Gastroesophageal sphincter (tissue), 3 donors: ENCODE measurements at regions not wholly inside any gene's neighbourhood (a gene's known extent, or its start where the extent isn't known, plus 50 kb on each side); places are given as distances from the start of the nearest gene placed in this dataset.

Experiments
- POLR2AphosphoS5 ChIP-seq: sonication (generic); formaldehyde crosslinking; IDR thresholded peaks from one replicate; pipeline ENCODE4 v1.6.1; 2017; ENCODE audit warnings: antibody characterized with exemption
- TF ChIP-seq, protein P1 (sequence below), 4 experiments: fragments of 200-600 bp in 2 of 4; fragments of 450-650 bp in 2 of 4; sonication (generic) in 1 of 4; IDR thresholded peaks; one replicate each; pipeline ENCODE4 v1.5.1; 2017 to 2019; ENCODE audit warnings: antibody characterized with exemption in 4 of 4, mild to moderate bottlenecking in 2 of 4, moderate library complexity in 2 of 4

DNA sequence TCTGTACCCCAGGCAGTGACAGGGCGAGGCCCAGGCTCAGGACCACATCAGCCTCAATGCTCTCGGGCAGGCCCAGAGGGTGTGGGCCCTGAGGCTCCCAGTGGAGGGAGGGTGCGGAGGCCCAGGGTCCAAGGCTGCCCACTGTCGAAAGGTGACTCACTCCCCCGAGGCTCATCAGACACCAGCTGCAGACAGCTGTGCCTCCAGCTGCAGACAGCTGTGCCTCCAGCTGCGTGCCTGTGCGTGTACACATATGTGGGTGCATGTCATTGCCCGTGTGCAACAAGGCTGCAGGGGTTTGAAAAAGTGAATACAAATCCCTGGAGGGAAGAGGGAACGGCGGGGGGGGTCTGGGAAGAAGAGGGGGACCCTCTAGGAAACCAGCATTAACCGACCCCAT, 134.3 kb downstream of the BRD1 start:
- TF ChIP-seq, protein P1, sequence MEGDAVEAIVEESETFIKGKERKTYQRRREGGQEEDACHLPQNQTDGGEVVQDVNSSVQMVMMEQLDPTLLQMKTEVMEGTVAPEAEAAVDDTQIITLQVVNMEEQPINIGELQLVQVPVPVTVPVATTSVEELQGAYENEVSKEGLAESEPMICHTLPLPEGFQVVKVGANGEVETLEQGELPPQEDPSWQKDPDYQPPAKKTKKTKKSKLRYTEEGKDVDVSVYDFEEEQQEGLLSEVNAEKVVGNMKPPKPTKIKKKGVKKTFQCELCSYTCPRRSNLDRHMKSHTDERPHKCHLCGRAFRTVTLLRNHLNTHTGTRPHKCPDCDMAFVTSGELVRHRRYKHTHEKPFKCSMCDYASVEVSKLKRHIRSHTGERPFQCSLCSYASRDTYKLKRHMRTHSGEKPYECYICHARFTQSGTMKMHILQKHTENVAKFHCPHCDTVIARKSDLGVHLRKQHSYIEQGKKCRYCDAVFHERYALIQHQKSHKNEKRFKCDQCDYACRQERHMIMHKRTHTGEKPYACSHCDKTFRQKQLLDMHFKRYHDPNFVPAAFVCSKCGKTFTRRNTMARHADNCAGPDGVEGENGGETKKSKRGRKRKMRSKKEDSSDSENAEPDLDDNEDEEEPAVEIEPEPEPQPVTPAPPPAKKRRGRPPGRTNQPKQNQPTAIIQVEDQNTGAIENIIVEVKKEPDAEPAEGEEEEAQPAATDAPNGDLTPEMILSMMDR (IDR thresholded peaks at IDR 0.05): no peak
- no peak for TF ChIP-seq POLR2AphosphoS5
